Transverse colon (tissue), 4 donors: ENCODE measurements at regions not wholly inside any gene's neighbourhood (a gene's known extent, or its start where the extent isn't known, plus 50 kb on each side); places are given as distances from the start of the nearest gene placed in this dataset.

Experiments
- POLR2A ChIP-seq: fragments of 450-650 bp; IDR thresholded peaks from one replicate; pipeline ENCODE4 v1.6.1; 2016; ENCODE audit warnings: antibody characterized with exemption, mild to moderate bottlenecking, moderate library complexity
- POLR2AphosphoS5 ChIP-seq, 3 donors: sonication (generic); formaldehyde crosslinking; IDR thresholded peaks; one replicate each; pipeline ENCODE4 v1.6.1; 2016; ENCODE audit warnings: antibody characterized with exemption in 3 of 3
- TF ChIP-seq, protein P1 (sequence below), 5 experiments: fragments of 200-600 bp in 3 of 5; fragments of 450-650 bp in 2 of 5; sonication (generic) in 3 of 5; IDR thresholded peaks; 1 replicate in 2 of 5; 2 replicates in 3 of 5; pipeline ENCODE4 v1.5.1; 2016 to 2017; ENCODE audit warnings: antibody characterized with exemption in 5 of 5, inconsistent platforms in 3 of 5, mild to moderate bottlenecking in 2 of 5, moderate library complexity in 1 of 5

DNA sequence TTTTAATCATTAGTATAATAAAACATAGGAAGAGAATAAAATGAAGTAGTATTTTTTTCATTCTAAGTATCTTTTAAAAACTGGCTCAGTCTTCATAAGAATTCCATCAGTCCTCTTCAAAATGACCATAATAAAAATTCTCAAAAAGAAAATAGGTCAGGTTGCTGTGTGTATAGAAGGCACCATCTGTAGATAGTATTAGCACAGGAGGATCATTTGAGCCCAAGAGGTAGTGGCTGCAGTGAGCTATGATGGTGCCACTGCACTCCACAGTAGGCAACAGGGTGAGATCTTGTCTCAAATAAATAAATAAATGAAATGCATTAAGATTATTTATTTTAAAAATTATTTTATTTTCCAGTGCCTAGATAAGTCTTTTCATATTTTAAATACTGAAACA is 475.8 kb downstream of the ZNF804A start:
- TF ChIP-seq, protein P1, sequence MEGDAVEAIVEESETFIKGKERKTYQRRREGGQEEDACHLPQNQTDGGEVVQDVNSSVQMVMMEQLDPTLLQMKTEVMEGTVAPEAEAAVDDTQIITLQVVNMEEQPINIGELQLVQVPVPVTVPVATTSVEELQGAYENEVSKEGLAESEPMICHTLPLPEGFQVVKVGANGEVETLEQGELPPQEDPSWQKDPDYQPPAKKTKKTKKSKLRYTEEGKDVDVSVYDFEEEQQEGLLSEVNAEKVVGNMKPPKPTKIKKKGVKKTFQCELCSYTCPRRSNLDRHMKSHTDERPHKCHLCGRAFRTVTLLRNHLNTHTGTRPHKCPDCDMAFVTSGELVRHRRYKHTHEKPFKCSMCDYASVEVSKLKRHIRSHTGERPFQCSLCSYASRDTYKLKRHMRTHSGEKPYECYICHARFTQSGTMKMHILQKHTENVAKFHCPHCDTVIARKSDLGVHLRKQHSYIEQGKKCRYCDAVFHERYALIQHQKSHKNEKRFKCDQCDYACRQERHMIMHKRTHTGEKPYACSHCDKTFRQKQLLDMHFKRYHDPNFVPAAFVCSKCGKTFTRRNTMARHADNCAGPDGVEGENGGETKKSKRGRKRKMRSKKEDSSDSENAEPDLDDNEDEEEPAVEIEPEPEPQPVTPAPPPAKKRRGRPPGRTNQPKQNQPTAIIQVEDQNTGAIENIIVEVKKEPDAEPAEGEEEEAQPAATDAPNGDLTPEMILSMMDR (IDR thresholded peaks at IDR 0.05), result no peak
- TF ChIP-seq POLR2A (no peak), POLR2AphosphoS5 (IDR thresholded peaks at IDR 0.05) (no peak)
